ENCODE measurements at regions not wholly inside any gene's neighbourhood (a gene's known extent, or its start where the extent isn't known, plus 50 kb on each side); places are given as distances from the start of the nearest gene placed in this dataset.

- no peak for TF ChIP-seq EZH2 (IDR thresholded peaks at IDR 0.05; ENCODE audit: insufficient read depth, poor library complexity, severe bottlenecking)
- no peak for TF ChIP-seq EZH2phosphoT487 (IDR thresholded peaks at IDR 0.05; ENCODE audit: insufficient read depth, low read depth)
Observed at GRCh38 chr16:5791011-5791657, 693.5 kb upstream of the EEF2KMT start.

Data from GM23248 (cell line).